Stimulated activated CD4-positive, alpha-beta T cell treated with anti-CD3 and anti-CD28 coated beads, Interleukin-1b, Interleukin-23, amount 100 ng/mL, for 1 hour (primary cell): ENCODE measurements at regions not wholly inside any gene's neighbourhood (a gene's known extent, or its start where the extent isn't known, plus 50 kb on each side); places are given as distances from the start of the nearest gene placed in this dataset.
"Not testable (repeated sequence)": the region's sequence is repeated elsewhere in the genome, so short reads cannot be mapped to it uniquely, and the experiment has no call there.

Source experiments
- DNase-seq, 2 donors: peaks; one replicate each; pipeline ENCODE4 v3.0.0-alpha.2; 2020; ENCODE audit warnings: low read depth in 2 of 2

GRCh38 chr20:29296256-29297230, 1960.9 kb upstream of the DEFB115 start:
- no peak for DNase-seq

- DNase-seq: no peak
Observed at GRCh38 chr20:29297411-29298270, 1959.8 kb upstream of the DEFB115 start.

- no peak for DNase-seq
Observed at GRCh38 chr20:29298271-29298590, 1959.2 kb upstream of the DEFB115 start.

DNA sequence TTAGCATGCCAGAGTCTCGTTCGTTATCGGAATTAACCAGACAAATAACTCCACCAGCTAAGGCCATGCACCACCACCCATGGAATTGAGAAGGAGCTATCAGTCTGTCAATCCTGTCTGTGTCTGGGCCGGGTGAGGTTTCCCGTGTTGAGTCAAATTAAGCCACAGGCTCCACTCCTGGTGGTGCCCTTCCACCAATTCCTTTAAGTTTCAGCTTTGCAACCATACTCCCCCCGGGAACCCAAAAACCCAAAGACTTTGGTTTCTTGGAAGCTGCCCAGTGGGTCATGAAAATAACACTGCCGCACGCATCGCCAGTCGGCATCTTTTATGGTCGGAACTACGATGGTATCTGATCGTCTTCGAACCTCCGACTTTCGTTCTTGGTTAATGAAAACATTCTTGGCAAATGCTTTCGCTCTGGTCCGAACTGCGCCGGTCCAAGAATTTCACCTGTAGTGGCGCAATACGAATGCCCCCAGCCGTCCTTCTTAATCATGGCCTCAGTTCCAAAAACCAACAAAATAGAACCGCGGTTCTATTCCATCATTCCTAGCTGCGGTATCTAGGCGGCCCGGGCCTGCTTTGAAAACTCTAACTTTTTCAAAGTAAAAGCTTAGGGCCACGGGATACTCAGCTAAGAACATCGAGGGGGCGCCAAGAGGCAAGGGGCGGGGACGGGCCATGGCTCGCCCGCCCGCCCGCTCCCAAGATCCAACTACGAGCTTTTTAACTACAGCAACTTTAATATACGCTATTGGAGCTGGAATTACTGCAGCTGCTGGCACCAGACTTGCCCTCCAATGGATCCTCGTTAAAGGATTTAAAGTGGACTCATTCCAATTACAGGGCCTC, 1958.5 kb upstream of the DEFB115 start:
- DNase-seq: no peak

GRCh38 chr20:29299811-29300578, 1957.5 kb upstream of the DEFB115 start:
- DNase-seq: no peak

GRCh38 chr20:29300579-29301551, 1956.6 kb upstream of the DEFB115 start:
- DNase-seq: no peak

DNA sequence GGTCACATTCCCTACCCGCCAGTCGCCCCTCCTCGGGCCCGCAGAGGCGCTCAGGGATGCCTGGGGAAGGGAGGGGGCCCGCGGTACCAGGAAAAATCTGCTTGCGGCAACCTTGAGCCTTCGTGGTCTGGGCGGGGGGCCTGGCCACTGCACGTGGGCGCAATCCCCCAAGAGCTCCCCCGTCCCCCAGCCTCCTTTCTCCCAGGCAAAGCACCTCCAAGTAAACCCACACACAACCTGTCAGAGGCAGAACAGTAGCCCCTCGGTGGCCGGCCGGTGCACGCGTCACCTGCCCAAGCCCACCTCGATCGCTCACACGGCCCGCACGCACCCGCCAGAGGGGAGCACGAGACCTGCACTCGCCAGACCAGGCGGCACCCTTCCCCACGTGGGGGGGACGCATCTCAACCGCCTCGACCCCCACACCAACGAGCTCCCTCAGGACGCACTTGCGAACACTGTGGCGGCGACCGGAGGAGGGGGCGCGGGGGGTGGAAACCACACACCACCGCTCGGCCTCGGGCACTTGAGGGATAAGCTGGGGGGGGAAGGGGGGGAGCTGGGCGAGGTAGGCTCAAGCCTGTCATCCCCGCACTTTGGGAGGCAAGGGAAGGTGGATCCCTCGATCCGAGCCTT, 1955.7 kb upstream of the DEFB115 start:
- no peak for DNase-seq

DNA sequence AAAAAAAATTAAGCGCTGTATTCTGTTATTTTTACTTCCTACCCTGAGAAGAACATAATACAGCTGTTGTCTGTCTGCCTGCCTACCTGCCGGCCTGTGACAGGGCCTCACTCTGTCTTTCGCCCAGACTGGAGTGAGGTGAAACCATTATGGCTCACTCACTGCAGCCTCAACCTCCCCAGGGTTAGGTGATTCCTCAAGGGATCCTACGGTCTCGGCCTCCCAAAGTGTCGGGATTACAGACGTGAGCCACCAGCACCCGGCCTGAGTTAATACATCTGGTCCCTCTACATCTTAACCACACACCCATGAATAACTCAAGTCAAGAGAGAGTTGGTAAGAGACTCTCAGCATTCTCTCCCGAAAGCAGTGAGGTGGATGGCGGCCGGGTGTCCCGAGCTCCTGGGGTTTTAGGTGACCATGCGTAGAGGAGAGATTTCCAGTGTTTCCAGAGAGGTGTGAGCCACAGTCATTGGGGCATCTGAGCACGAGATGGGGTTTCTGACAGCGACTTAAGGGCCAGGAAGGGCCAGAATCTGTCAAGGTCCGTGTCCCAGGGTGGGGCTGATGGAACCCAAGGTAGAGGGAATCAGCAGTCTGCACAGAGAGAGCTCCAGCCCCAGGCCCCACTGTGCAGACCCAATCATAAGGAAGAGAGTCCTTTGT, 1954.4 kb upstream of the DEFB115 start:
- DNase-seq: no peak

GRCh38 chr20:29306390-29307072, 1950.9 kb upstream of the DEFB115 start:
- no peak for DNase-seq

DNA sequence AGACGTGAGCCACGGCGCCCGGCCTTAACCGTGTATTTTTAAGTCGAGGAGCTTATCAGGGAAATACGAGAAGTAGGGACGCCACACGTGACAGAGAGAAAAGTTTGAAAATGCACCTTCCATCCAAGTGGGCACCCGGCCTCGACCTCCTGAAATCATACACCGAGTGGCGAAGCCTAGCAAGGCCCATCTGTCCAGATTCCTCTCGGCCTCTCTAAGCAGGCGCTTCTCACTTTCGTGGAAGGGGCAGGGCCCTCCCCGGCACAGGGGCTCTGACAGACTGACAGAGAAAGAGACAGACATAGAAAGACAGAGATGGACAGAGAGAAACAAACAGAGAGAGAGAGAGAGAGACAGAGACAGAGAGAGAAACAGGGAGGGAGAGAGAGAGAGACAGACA, 1950.0 kb upstream of the DEFB115 start:
- not testable (repeated sequence) for DNase-seq

DNA sequence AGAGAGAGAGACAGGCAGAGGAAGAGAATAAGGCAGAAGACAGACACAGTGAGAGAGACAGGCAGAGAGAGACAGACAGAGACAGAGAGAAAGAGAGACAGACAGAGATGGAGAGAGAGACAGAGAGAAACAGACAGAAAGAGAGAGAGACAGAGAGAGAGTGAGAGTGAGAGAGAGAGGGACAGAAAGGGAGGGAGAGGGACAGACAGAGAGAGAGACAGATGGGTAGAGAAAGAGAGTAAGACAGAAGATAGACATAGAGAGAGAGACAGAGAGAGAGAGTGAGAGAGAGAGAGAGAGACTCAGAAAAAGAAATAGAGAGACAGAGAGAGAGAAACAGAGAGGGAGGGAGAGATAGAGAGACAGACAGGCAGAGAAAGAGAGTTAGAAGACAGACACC, 1948.5 kb upstream of the DEFB115 start:
- not testable (repeated sequence) for DNase-seq

- DNase-seq: not testable (repeated sequence)
Observed at GRCh38 chr20:29309481-29309880, 1948.0 kb upstream of the DEFB115 start.

GRCh38 chr20:29311046-29311445, 1946.4 kb upstream of the DEFB115 start:
- DNase-seq: not testable (repeated sequence)

DNA sequence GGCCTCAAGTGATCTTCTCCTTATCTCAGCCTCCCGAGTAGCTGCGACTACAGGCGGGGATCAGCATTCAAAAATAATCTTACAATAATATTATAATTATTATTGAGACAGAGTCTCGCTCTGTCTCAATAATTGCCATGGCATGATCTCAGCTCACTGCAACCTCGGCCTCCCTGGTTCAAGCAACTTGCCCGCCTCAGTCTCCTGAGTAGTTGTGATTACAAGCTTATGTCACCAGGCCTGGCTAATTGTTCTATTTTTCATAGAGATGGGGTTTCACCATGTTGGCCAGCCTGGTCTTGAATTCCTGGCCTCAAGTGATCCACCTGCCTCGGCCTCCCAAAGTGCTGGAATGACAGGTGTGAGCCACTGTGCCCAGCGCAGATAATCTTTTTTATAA, 1944.8 kb upstream of the DEFB115 start:
- DNase-seq: not testable (repeated sequence)

GRCh38 chr20:29313481-29313880, 1944.0 kb upstream of the DEFB115 start:
- no peak for DNase-seq

DNA sequence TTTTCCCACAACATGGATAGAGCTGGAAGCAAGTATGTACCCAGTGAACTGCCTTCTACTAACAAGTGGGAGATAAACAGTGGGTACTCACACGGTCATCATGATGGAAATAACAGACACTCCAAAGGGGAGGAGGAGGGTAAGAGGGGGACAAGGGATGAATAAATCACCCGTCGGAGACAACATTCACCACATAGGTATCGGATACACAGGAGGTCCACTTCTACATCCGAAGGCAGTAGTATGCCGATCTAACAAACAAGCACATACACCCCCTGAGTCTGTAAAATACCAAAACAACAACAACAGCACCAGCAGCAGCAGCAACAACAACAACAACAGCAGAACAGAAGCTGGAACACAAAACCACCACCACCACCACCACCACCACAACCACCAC, 1943.2 kb upstream of the DEFB115 start:
- no peak for DNase-seq

- DNase-seq: no peak
Observed at GRCh38 chr20:29318871-29319461, 1938.5 kb upstream of the DEFB115 start.

GRCh38 chr20:29319725-29320124, 1937.7 kb upstream of the DEFB115 start:
- DNase-seq: no peak
